ENCODE measurements at regions not wholly inside any gene's neighbourhood (a gene's known extent, or its start where the extent isn't known, plus 50 kb on each side); places are given as distances from the start of the nearest gene placed in this dataset.

DNA sequence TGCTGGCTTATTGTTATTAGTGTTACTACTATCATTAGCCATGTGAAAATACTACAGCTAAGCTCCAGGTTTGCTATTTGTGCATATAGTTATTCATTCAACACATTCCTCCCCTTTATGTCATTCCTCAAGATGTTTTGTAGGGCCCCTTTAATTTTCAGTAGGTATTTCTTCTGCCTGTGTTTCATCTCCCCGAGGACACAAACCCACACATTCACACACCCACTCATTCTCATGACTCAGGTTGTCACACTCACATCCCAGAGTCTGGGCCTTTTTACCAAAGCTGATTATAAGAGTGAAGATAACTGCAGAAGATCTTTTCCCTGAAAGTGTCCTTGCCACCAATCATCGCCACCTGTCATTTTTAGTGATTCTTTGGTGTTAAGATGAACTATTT is 68.6 kb upstream of the SPOPL start:
- DNase-seq (no peak), ATAC-seq (ENCODE audit: low FRiP score) (no peak)
- H3K4me3 ChIP-seq (ENCODE audit: low read length in 2 of 2): no peak overlapping the region
- no peaks in the 10 kb centered on the region for H3K9me3 ChIP-seq (ENCODE audit: control insufficient read depth, low read length)
- WGBS, 2 donors: 72 to 76% methylated on average over 2 of the region's 2 CpGs
- intact Hi-C loops (cut with DNase I): no loop called here
- no peaks in the 10 kb centered on the region for H3K36me3 ChIP-seq (ENCODE audit: control insufficient read depth in 1 of 2, insufficient read depth in 2 of 2, low read length in 1 of 2)
- H3K4me1 ChIP-seq (ENCODE audit: control insufficient read depth in 1 of 2, insufficient read depth in 2 of 2, low read length in 2 of 2): no peaks in the 10 kb centered on the region
- no peak overlapping the region for H3K27ac ChIP-seq (ENCODE audit: low read depth in 1 of 2, low read length in 2 of 2)
- H3K27me3 ChIP-seq (ENCODE audit: control insufficient read depth in 1 of 2, insufficient read depth in 2 of 2, low read length in 1 of 2): no peaks in the 10 kb centered on the region

DNA sequence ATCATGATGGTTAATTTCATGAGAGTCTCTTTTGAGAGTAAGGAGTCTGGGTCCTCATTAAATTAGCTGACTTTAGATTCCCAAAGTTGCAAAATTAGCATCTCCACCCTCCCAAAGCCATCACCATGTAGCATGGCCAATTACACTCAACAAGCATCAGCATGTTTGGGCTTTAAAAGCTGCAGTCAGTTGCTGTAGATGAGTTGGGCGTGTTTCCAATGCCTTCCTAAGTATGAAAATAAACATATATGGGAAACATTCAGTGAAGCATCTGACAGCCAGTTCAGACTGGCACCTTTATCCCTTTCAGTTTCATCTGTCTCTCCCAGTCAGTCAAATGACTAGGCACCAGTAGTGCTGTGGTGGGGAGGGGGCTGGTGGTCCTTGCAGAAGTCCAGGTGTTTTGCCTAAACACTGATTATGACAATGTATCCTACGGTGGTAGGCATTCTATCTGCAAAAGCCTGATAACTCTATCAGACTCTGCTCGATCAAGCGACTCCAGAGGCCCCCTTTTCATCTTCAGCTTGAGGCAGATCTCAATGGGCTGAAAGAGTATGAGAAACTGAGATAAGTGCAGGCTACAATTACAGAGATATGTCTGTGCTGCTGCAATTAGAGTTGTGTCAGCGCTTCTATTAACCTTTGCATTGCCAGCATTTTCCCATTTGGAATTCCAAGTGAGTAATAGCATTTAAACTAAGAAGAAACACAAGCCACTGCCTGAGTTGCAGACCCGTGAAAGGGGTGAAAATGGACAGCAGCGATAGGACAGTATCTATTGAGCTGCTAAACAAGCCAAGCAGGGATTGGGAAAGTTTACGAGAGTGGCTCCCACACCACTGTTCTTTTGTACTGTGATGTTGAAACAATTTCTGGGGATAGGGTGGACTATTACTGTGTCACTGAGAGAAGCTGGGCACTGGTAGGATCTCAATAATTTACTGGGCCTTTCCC is 67.3 kb upstream of the SPOPL start:
- H3K36me3 ChIP-seq (ENCODE audit: control insufficient read depth in 1 of 2, insufficient read depth in 2 of 2, low read length in 1 of 2): no peaks in the 10 kb centered on the region
- intact Hi-C loops (cut with DNase I): no loop called here
- ATAC-seq (ENCODE audit: low FRiP score): no peak
- no peaks in the 10 kb centered on the region for H3K4me1 ChIP-seq (ENCODE audit: control insufficient read depth in 1 of 2, insufficient read depth in 2 of 2, low read length in 2 of 2)
- no peak for DNase-seq
- no peak overlapping the region for H3K27ac ChIP-seq (ENCODE audit: low read depth in 1 of 2, low read length in 2 of 2)
- no peaks in the 10 kb centered on the region for H3K27me3 ChIP-seq (ENCODE audit: control insufficient read depth in 1 of 2, insufficient read depth in 2 of 2, low read length in 1 of 2)
- no peaks in the 10 kb centered on the region for H3K9me3 ChIP-seq (ENCODE audit: control insufficient read depth, low read length)
- WGBS, 2 donors: 90% methylated on average over 8 of the region's 8 CpGs
- no peak overlapping the region for H3K4me3 ChIP-seq (ENCODE audit: low read length in 2 of 2)

DNA sequence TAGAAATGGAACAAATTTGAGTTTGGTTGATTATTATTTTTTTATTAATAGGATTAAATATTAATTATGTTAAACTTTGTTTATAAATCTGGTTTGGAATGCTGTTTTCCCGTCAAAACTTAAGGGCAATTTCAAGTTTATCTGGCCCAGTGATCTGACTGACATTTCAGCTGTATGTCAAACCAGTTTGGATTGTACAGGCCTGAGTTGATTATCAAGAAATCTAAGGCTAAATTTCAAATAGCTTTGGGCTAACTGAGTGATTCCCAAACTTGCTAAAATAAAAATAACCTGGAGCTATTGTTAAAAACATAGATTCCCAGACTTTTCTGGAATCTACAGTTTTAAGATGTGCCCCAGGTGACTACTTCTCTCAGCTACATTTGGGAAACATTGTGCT is 65.9 kb upstream of the SPOPL start:
- Histone ChIP-seq H3K4me3 (ENCODE audit: low read length in 2 of 2) (no peak overlapping the region), H3K36me3 (ENCODE audit: control insufficient read depth in 1 of 2, insufficient read depth in 2 of 2, low read length in 1 of 2) (no peaks in the 10 kb centered on the region), H3K27ac (ENCODE audit: low read depth in 1 of 2, low read length in 2 of 2) (no peak overlapping the region), H3K27me3 (ENCODE audit: control insufficient read depth in 1 of 2, insufficient read depth in 2 of 2, low read length in 1 of 2) (no peaks in the 10 kb centered on the region), H3K4me1 (ENCODE audit: control insufficient read depth in 1 of 2, insufficient read depth in 2 of 2, low read length in 2 of 2) (no peaks in the 10 kb centered on the region), H3K9me3 (ENCODE audit: control insufficient read depth, low read length) (no peaks in the 10 kb centered on the region)
- WGBS, 2 donors: 73 to 80% methylated on average over 1 of the region's 1 CpG
- DNase-seq (no peak), ATAC-seq (ENCODE audit: low FRiP score) (no peak)
- intact Hi-C loops (cut with DNase I): no loop called here

DNA sequence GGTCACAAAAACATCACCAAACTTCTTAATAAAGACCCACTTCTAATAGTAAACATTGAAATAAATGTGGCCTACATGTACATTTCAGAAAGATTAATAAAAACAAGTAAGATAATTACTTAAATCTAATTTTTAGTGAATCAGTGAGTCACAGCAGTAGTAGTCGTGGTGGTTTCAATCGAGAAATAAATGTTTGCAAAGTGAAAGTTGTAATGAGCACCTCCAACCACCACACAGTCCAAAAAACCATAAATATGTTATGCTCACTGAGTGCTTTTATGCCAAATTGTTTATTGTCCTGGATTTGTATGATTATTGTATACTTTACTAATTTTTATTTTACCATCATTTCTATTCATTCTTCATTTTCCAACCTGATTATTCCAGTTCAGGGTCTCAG is 61.8 kb upstream of the SPOPL start:
- no peak for ATAC-seq (ENCODE audit: low FRiP score)
- no peak for DNase-seq
- Histone ChIP-seq H3K36me3 (ENCODE audit: control insufficient read depth in 1 of 2, insufficient read depth in 2 of 2, low read length in 1 of 2) (no peaks in the 10 kb centered on the region), H3K4me1 (ENCODE audit: control insufficient read depth in 1 of 2, insufficient read depth in 2 of 2, low read length in 2 of 2) (no peaks in the 10 kb centered on the region), H3K4me3 (ENCODE audit: low read length in 2 of 2) (no peak overlapping the region), H3K9me3 (ENCODE audit: control insufficient read depth, low read length) (no peaks in the 10 kb centered on the region), H3K27ac (ENCODE audit: low read depth in 1 of 2, low read length in 2 of 2) (no peak overlapping the region), H3K27me3 (ENCODE audit: control insufficient read depth in 1 of 2, insufficient read depth in 2 of 2, low read length in 1 of 2) (no peaks in the 10 kb centered on the region)
- intact Hi-C loops (cut with DNase I): no loop called here
- 95 to 98% methylated on average over 2 of the region's 2 CpGs for WGBS, 2 donors

DNA sequence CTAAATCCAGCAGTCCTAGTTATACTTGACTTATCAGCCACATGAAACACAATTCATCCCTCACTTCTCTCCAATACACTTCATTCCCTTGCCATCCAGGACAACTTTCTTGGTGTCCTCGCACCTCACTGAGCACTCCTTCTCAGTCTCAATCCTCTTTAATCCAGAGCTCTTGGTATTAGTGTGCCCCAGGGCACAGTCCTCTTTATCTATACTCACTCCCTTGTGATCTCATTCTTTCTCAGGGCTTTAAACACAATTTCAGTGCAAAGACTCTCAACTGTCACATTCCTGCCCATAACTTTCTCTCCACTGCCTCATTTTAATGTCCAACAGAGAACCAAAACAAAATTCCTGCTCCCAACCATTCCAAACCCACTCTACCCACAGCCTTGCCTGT is 60.8 kb upstream of the SPOPL start:
- ATAC-seq (ENCODE audit: low FRiP score): no peak
- WGBS, 2 donors: 93 to 100% methylated on average over 1 of the region's 1 CpG

DNA sequence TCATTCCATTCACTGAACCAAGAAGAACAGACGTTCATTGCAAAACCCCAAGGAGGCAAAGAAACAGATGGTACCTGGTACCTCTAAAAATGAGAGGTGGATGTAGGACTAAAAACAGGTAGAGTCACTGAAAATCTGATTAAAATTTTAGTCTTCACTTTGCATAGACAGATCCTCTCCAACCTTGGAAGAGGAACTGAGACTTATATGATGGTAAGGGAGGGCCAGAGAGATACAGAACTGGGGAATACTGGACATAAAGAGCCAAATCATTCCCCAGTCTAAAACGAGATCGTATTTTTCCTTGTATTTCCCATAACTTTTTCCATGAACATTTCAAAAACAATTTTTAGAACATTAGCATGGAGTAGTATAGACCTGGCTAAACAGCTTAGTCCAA is 59.7 kb upstream of the SPOPL start:
- H3K9me3 ChIP-seq (ENCODE audit: control insufficient read depth, low read length): no peaks in the 10 kb centered on the region
- intact Hi-C loops (cut with DNase I): no loop called here
- DNase-seq (no peak), ATAC-seq (ENCODE audit: low FRiP score) (no peak)
- H3K27me3 ChIP-seq (ENCODE audit: control insufficient read depth in 1 of 2, insufficient read depth in 2 of 2, low read length in 1 of 2): no peaks in the 10 kb centered on the region
- H3K36me3 ChIP-seq (ENCODE audit: control insufficient read depth in 1 of 2, insufficient read depth in 2 of 2, low read length in 1 of 2): no peaks in the 10 kb centered on the region
- WGBS, 2 donors: 70 to 71% methylated on average over 3 of the region's 3 CpGs
- H3K4me3 ChIP-seq (ENCODE audit: low read length in 2 of 2): no peak overlapping the region
- no peak overlapping the region for H3K27ac ChIP-seq (ENCODE audit: low read depth in 1 of 2, low read length in 2 of 2)
- peaks cover 0 to 2% of the 10 kb centered on the region in 2 donors for H3K4me1 ChIP-seq (ENCODE audit: control insufficient read depth in 1 of 2, insufficient read depth in 2 of 2, low read length in 2 of 2)

More for the DNA sequence above, 60.8 kb upstream of the SPOPL start:
- Histone ChIP-seq H3K4me1 (ENCODE audit: control insufficient read depth in 1 of 2, insufficient read depth in 2 of 2, low read length in 2 of 2) (peaks cover 0 to 2% of the 10 kb centered on the region in 2 donors), H3K9me3 (ENCODE audit: control insufficient read depth, low read length) (no peaks in the 10 kb centered on the region), H3K27ac (ENCODE audit: low read depth in 1 of 2, low read length in 2 of 2) (no peak overlapping the region), H3K4me3 (ENCODE audit: low read length in 2 of 2) (no peak overlapping the region), H3K27me3 (ENCODE audit: control insufficient read depth in 1 of 2, insufficient read depth in 2 of 2, low read length in 1 of 2) (no peaks in the 10 kb centered on the region), H3K36me3 (ENCODE audit: control insufficient read depth in 1 of 2, insufficient read depth in 2 of 2, low read length in 1 of 2) (no peaks in the 10 kb centered on the region)
- DNase-seq: no peak
- intact Hi-C loops (cut with DNase I): no loop called here

DNA sequence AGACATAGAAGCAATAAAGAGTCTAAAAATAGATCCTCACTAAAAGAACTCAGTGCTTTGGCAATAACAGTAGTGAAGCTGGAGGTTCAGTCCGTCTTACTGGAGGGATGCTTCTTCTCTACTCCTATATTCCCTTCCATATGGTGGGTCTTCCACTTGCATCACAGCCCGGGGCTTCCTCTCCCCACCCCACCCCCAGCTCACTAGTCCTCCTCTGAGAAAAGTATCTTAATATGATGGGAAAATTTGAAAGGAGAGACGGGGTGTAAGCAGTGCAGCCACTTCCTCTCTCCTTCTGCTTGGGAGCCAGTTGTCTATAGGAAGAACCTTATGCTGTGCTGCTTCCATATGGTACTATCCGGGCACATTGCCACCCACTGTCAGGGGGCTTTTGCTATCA is 57.2 kb upstream of the SPOPL start:
- Histone ChIP-seq H3K9me3 (ENCODE audit: control insufficient read depth, low read length) (no peaks in the 10 kb centered on the region), H3K4me1 (ENCODE audit: control insufficient read depth in 1 of 2, insufficient read depth in 2 of 2, low read length in 2 of 2) (peaks cover 0 to 2% of the 10 kb centered on the region in 2 donors), H3K36me3 (ENCODE audit: control insufficient read depth in 1 of 2, insufficient read depth in 2 of 2, low read length in 1 of 2) (no peaks in the 10 kb centered on the region), H3K4me3 (ENCODE audit: low read length in 2 of 2) (no peak overlapping the region), H3K27ac (ENCODE audit: low read depth in 1 of 2, low read length in 2 of 2) (no peak overlapping the region), H3K27me3 (ENCODE audit: control insufficient read depth in 1 of 2, insufficient read depth in 2 of 2, low read length in 1 of 2) (no peaks in the 10 kb centered on the region)
- no peak for ATAC-seq (ENCODE audit: low FRiP score)
- WGBS, 2 donors: 65 to 74% methylated on average over 4 of the region's 4 CpGs
- no peak for DNase-seq
- intact Hi-C loops (cut with DNase I): no loop called here

DNA sequence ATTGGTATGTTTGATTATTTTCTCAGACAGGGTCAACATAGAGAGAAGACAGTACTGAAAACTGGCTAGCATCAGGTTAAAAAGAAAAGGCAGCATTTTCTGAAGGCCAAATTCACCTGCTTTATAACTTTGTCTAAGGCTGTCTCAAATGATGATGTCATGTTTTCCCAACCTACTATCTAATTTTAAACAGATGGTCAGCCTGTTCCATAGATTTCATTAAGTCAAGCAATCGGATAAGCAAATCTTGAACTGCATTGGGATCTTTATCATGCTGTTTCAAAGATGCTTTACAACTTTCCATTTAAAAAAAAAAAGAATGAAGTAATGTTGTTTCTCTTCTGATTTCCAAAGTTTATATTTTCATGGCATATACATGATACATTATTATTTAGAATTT is 56.3 kb upstream of the SPOPL start:
- ATAC-seq (ENCODE audit: low FRiP score): no peak
- H3K27me3 ChIP-seq (ENCODE audit: control insufficient read depth in 1 of 2, insufficient read depth in 2 of 2, low read length in 1 of 2): no peaks in the 10 kb centered on the region
- H3K4me1 ChIP-seq (ENCODE audit: control insufficient read depth in 1 of 2, insufficient read depth in 2 of 2, low read length in 2 of 2): peaks cover 0 to 2% of the 10 kb centered on the region in 2 donors
- H3K36me3 ChIP-seq (ENCODE audit: control insufficient read depth in 1 of 2, insufficient read depth in 2 of 2, low read length in 1 of 2): no peaks in the 10 kb centered on the region
- H3K9me3 ChIP-seq (ENCODE audit: control insufficient read depth, low read length): no peaks in the 10 kb centered on the region
- H3K27ac ChIP-seq (ENCODE audit: low read depth in 1 of 2, low read length in 2 of 2): no peak overlapping the region
- 69 to 76% methylated on average over 1 of the region's 1 CpG for WGBS, 2 donors
- no peak for DNase-seq
- intact Hi-C loops (cut with DNase I): no loop called here
- no peak overlapping the region for H3K4me3 ChIP-seq (ENCODE audit: low read length in 2 of 2)

DNA sequence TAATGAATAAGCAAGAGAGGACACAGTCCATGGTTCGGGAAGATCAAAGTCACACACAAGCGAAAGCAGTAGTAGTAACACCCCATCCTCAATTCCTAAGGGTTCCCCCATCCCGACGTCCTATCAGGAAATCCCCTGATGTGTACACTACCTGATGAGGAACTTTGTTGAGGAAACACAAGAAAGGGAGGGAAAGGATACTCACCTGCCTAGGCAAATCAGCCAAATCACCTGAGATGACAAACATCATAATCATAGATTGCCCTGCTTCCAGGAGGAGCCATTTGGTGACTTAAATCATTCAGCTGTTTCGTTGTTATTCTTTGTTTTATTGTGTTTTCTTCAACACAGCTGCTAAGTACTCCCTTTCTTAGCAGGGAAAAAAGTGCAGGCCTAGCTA is 55.5 kb upstream of the SPOPL start:
- WGBS, 2 donors: 86% methylated on average over 5 of the region's 5 CpGs
- H3K27me3 ChIP-seq (ENCODE audit: control insufficient read depth in 1 of 2, insufficient read depth in 2 of 2, low read length in 1 of 2): no peaks in the 10 kb centered on the region
- peaks cover 0 to 2% of the 10 kb centered on the region in 2 donors for H3K4me1 ChIP-seq (ENCODE audit: control insufficient read depth in 1 of 2, insufficient read depth in 2 of 2, low read length in 2 of 2)
- no peak overlapping the region for H3K4me3 ChIP-seq (ENCODE audit: low read length in 2 of 2)
- intact Hi-C loops (cut with DNase I): no loop called here
- ATAC-seq (ENCODE audit: low FRiP score) (no peak), DNase-seq (no peak)
- H3K36me3 ChIP-seq (ENCODE audit: control insufficient read depth in 1 of 2, insufficient read depth in 2 of 2, low read length in 1 of 2): no peaks in the 10 kb centered on the region
- H3K9me3 ChIP-seq (ENCODE audit: control insufficient read depth, low read length): no peaks in the 10 kb centered on the region
- H3K27ac ChIP-seq (ENCODE audit: low read depth in 1 of 2, low read length in 2 of 2): no peak overlapping the region
